SK-N-SH (cell line): ENCODE measurements at regions not wholly inside any gene's neighbourhood (a gene's known extent, or its start where the extent isn't known, plus 50 kb on each side); places are given as distances from the start of the nearest gene placed in this dataset.

Experiments used
- CTCF ChIA-PET: fragments of 300-600, 350-600 bp; formaldehyde crosslinking; extraction: SDS; loops from one replicate; lab custom pipeline; 2021; lab: Yijun Ruan, JAX
- POLR2A ChIA-PET: fragments of 350-600 bp; sonication (Branson Sonifier 250); formaldehyde crosslinking; extraction: SDS; loops from one replicate; lab custom pipeline; 2020; ENCODE audit warnings: antibody characterized with exemption, inconsistent platforms; lab: Yijun Ruan, JAX
- DNase-seq: peaks from one replicate; pipeline ENCODE4 v3.0.0; 2012
- H2AFZ ChIP-seq: fragments of 200-600 bp; sonication (generic); 2 replicates; pipeline ENCODE4 v1.8.1; 2016; ENCODE audit warnings: antibody characterized with exemption, mild to moderate bottlenecking, low read depth
- H3F3A ChIP-seq: fragments of 200-600 bp; sonication (generic); replicated peaks from 2 replicates; pipeline ENCODE3; 2016; ENCODE audit warnings: antibody characterized with exemption, mild to moderate bottlenecking; ENCODE audit not compliant: insufficient read depth
- H3K27ac ChIP-seq, 2 experiments: fragments of 200-500 bp in 1 of 2; fragments of 200-600 bp in 1 of 2; sonication (Bioruptor generic) in 1 of 2; sonication (generic), shearing (Covaris generic) in 1 of 2; 2 replicates each; pipeline versions ENCODE4 v1.5.1 to v1.6.1; 2014 to 2016; ENCODE audit warnings: low read depth in 2 of 2, inconsistent platforms in 1 of 2, low read length in 1 of 2, mild to moderate bottlenecking in 1 of 2, mixed read lengths in 1 of 2
- H3K27me3 ChIP-seq: fragments of 200-600 bp; sonication (generic), shearing (Covaris generic); 2 replicates; pipeline ENCODE4 v1.6.1; 2016; ENCODE audit warnings: mixed run types; ENCODE audit not compliant: insufficient read depth
- H3K36me3 ChIP-seq, 2 experiments: fragments of 200-500 bp in 1 of 2; fragments of 200-600 bp in 1 of 2; sonication (Bioruptor generic) in 1 of 2; sonication (generic) in 1 of 2; replicated peaks in 1 of 2; 2 replicates each; pipeline versions ENCODE3 to v1.5.1; 2014 to 2016; ENCODE audit warnings: low read length in 1 of 2, mild to moderate bottlenecking in 1 of 2; ENCODE audit not compliant: insufficient read depth in 2 of 2, control insufficient read depth in 1 of 2
- H3K4me1 ChIP-seq, 2 experiments: fragments of 200-500 bp in 1 of 2; fragments of 200-600 bp in 1 of 2; sonication (Bioruptor generic) in 1 of 2; sonication (generic), shearing (Covaris generic) in 1 of 2; 2 replicates each; pipeline versions ENCODE4 v1.5.1 to v1.6.1; 2014 to 2016; ENCODE audit warnings: low read depth in 1 of 2, low read length in 1 of 2, mixed run types in 1 of 2; ENCODE audit not compliant: insufficient read depth in 2 of 2, control insufficient read depth in 1 of 2
- H3K4me2 ChIP-seq: fragments of 200-600 bp; sonication (generic), shearing (Covaris generic); 2 replicates; pipeline ENCODE4 v1.6.1; 2017; ENCODE audit warnings: mixed run types
- H3K4me3 ChIP-seq, 2 experiments: fragments of 200-500 bp in 1 of 2; fragments of 200-600 bp in 1 of 2; sonication (Bioruptor generic) in 1 of 2; sonication (generic), shearing (Covaris generic) in 1 of 2; 2 replicates each; pipeline versions ENCODE4 v1.5.1 to v1.8.1; 2014 to 2016; ENCODE audit warnings: low read depth in 2 of 2, inconsistent platforms in 1 of 2, low read length in 1 of 2, mild to moderate bottlenecking in 1 of 2, mixed read lengths in 1 of 2, moderate library complexity in 1 of 2
- H3K79me2 ChIP-seq: fragments of 200-600 bp; sonication (generic); 2 replicates; pipeline ENCODE4 v1.8.1; 2017; ENCODE audit warnings: mild to moderate bottlenecking; ENCODE audit not compliant: insufficient read depth
- H3K9ac ChIP-seq: fragments of 200-600 bp; sonication (generic); 2 replicates; pipeline ENCODE4 v1.6.1; 2017; ENCODE audit warnings: mixed run types
- H3K9me2 ChIP-seq: fragments of 200-600 bp; sonication (generic); 2 replicates; pipeline ENCODE4 v1.6.1; 2017; ENCODE audit warnings: mixed run types
- H3K9me3 ChIP-seq: fragments of 200-600 bp; sonication (generic); 2 replicates; pipeline ENCODE4 v1.6.1; 2017; ENCODE audit warnings: mixed run types, mild to moderate bottlenecking, moderate library complexity
- H4K20me1 ChIP-seq: fragments of 200-600 bp; sonication (generic); 2 replicates; pipeline ENCODE4 v1.6.1; 2017; ENCODE audit warnings: mild to moderate bottlenecking, mixed run types; ENCODE audit not compliant: insufficient read depth
- EP300 ChIP-seq, 2 experiments: IDR thresholded peaks; 2 replicates each; pipeline versions ENCODE4 v1.4.0 to v1.6.1; 2012; ENCODE audit warnings: borderline replicate concordance in 1 of 2, low read depth in 1 of 2, low read length in 1 of 2
- EZH2phosphoT487 ChIP-seq: fragments of 200-600 bp; sonication (generic); IDR thresholded peaks from 2 replicates; pipeline ENCODE4 v1.6.1; 2017; ENCODE audit warnings: low read depth, mixed run types, mild to moderate bottlenecking, antibody characterized with exemption, moderate library complexity, borderline replicate concordance
- JUND ChIP-seq: IDR thresholded peaks from 2 replicates; pipeline ENCODE4 v1.4.0; 2012
- TAF1 ChIP-seq: IDR thresholded peaks from 2 replicates; pipeline ENCODE4 v1.6.1; 2012; ENCODE audit warnings: low read depth, mild to moderate bottlenecking, low read length, moderate library complexity, borderline replicate concordance
- ZBTB33 ChIP-seq: IDR thresholded peaks from 2 replicates; pipeline ENCODE4 v1.4.0; 2012; ENCODE audit warnings: low read depth, borderline replicate concordance
- WGBS: methylation state at CpG from one replicate; pipeline ENCODE4 v1.1.6; 2017; ENCODE audit warnings: low lambda C conversion rate; 5-methylcytosine and 5-hydroxymethylcytosine counted together
- TF ChIP-seq, protein P1 (sequence below): fragments of 150-350 bp; IDR thresholded peaks from 2 replicates; pipeline ENCODE4 v1.6.1; 2017; ENCODE audit warnings: antibody characterized with exemption, low read length, low read depth, borderline replicate concordance
- TF ChIP-seq, protein P2 (sequence below): IDR thresholded peaks from 2 replicates; pipeline ENCODE4 v1.4.0; 2012; ENCODE audit warnings: low read depth

- TF ChIP-seq, protein P1, sequence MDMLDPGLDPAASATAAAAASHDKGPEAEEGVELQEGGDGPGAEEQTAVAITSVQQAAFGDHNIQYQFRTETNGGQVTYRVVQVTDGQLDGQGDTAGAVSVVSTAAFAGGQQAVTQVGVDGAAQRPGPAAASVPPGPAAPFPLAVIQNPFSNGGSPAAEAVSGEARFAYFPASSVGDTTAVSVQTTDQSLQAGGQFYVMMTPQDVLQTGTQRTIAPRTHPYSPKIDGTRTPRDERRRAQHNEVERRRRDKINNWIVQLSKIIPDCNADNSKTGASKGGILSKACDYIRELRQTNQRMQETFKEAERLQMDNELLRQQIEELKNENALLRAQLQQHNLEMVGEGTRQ: no peak
- TF ChIP-seq EZH2phosphoT487 (no peak), TAF1 (no peak)
Observed at GRCh38 chr4:74635074-74635473, 159.2 kb downstream of the BTC start (continued).

DNA sequence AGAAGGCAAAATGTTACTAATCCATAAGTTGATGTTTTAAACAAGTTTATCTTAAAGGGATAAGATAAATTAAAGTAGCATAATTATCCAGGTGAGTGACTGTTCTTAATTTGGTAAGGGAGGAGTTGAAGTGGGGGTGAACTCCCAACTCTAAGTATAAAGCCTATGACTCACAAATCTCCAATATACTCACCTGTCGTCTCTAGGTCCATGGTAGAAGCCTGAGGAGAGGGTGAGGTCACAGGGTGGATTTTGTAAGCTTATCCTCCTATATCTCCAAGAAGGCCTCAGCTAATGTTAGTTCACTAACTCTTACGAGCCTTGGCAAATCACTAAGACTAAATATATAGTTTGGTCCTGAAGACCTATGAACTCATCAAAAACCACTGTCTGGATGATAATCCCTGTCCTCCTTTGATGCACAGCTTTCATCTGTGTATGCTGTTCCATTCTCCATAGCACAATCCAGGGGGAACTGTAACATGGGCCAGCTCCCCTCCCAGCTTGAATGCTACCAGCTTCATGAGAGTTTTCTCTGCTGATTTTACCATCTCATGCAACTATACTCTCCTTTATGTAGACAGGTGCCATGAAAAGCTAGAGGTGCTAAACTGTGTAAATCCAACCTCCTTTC is 158.7 kb downstream of the BTC start:
- Histone ChIP-seq H3K9ac (no peak overlapping the region), H3K9me2 (no peaks in the 10 kb centered on the region), H3K27me3 (peaks cover 32% of the 10 kb centered on the region), H3K4me3 (no peak overlapping the region), H3K79me2 (no peaks in the 10 kb centered on the region), H3K4me2 (no peak overlapping the region), H2AFZ (no peak overlapping the region), H3K36me3 (no peaks in the 10 kb centered on the region), H3K4me1 (0 out of 4 replicates have a peak, but pooled peaks cover 0 to 4% of the 10 kb centered on the region in 2 experiments), H3K27ac (no peak overlapping the region), H4K20me1 (no peaks in the 10 kb centered on the region), H3F3A (peaks cover 11% of the 10 kb centered on the region), H3K9me3 (no peaks in the 10 kb centered on the region)
- ChIA-PET POLR2A (no interaction called here), CTCF (interaction anchor here (1.6 kb wide), 1 partner anchor 12 kb away, joined by 4 read pairs; no protein-coding TSS in a partner anchor)
- no peak for DNase-seq
- no peak for TF ChIP-seq EP300 (IDR thresholded peaks at IDR 0.05; ENCODE audit: borderline replicate concordance in 1 of 2, low read depth in 1 of 2, low read length in 1 of 2)
- WGBS: 9% methylated on average over 2 of the region's 2 CpGs

- CTCF ChIA-PET: no interaction called here
- H3K4me1 ChIP-seq: 0 out of 4 replicates have a peak, but pooled peaks cover 0 to 4% of the 10 kb centered on the region in 2 experiments
- peaks cover 12% of the 10 kb centered on the region for H3F3A ChIP-seq
- H3K9ac ChIP-seq: no peak overlapping the region
- no peak overlapping the region for H3K27ac ChIP-seq
- 9% methylated on average over 1 of the region's 1 CpG for WGBS
- POLR2A ChIA-PET: no interaction called here
- H3K9me2 ChIP-seq: no peaks in the 10 kb centered on the region
- no peaks in the 10 kb centered on the region for H3K36me3 ChIP-seq
- TF ChIP-seq, protein P2, sequence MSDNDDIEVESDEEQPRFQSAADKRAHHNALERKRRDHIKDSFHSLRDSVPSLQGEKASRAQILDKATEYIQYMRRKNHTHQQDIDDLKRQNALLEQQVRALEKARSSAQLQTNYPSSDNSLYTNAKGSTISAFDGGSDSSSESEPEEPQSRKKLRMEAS: no peak
- TF ChIP-seq JUND (no peak), ZBTB33 (no peak)
- no peak overlapping the region for H2AFZ ChIP-seq
- no peak overlapping the region for H3K4me2 ChIP-seq
- H3K27me3 ChIP-seq: peaks cover 23% of the 10 kb centered on the region; the same call in 1 of the 2 replicates
- H3K79me2 ChIP-seq: no peaks in the 10 kb centered on the region
- DNase-seq: no peak
- H3K9me3 ChIP-seq: no peaks in the 10 kb centered on the region; the same call in 1 of the 2 replicates
- no peaks in the 10 kb centered on the region for H4K20me1 ChIP-seq
- no peak overlapping the region for H3K4me3 ChIP-seq
Observed at GRCh38 chr4:74638001-74638400, 156.3 kb downstream of the BTC start.
